Liver (tissue), 8 donors: ENCODE measurements at regions not wholly inside any gene's neighbourhood (a gene's known extent, or its start where the extent isn't known, plus 50 kb on each side); places are given as distances from the start of the nearest gene placed in this dataset.

Source experiments
- DNase-seq: peaks from one replicate; pipeline ENCODE4 v3.0.0-alpha.2; 2017; ENCODE audit warnings: low spot score
- H3K27ac ChIP-seq, 2 donors: one replicate each; pipeline ENCODE4 v1.7.0; 2013; ENCODE audit warnings: inconsistent platforms in 2 of 2, low read length in 2 of 2, control low read depth in 1 of 2, low read depth in 1 of 2, mild to moderate bottlenecking in 1 of 2
- H3K27me3 ChIP-seq, 4 donors: one replicate each; pipeline versions ENCODE4 v1.6.1 to v1.7.0; 2013; ENCODE audit warnings: low read length in 3 of 4, inconsistent platforms in 1 of 4, mild to moderate bottlenecking in 1 of 4, moderate library complexity in 1 of 4; ENCODE audit not compliant: control insufficient read depth in 4 of 4, insufficient read depth in 4 of 4
- H3K36me3 ChIP-seq, 4 donors: one replicate each; pipeline versions ENCODE4 v1.6.1 to v1.7.0; 2013; ENCODE audit warnings: low read length in 3 of 4, mild to moderate bottlenecking in 3 of 4, low read depth in 1 of 4, moderate library complexity in 1 of 4; ENCODE audit not compliant: control insufficient read depth in 4 of 4, insufficient read depth in 3 of 4
- H3K4me1 ChIP-seq, 4 donors: one replicate each; pipeline versions ENCODE4 v1.6.1 to v1.7.0; 2013; ENCODE audit warnings: low read length in 3 of 4, mild to moderate bottlenecking in 3 of 4, moderate library complexity in 1 of 4; ENCODE audit not compliant: control insufficient read depth in 4 of 4, insufficient read depth in 4 of 4
- H3K4me3 ChIP-seq, 3 donors: one replicate each; pipeline versions ENCODE4 v1.6.1 to v1.7.0; 2013; ENCODE audit warnings: low read length in 3 of 3, control low read depth in 1 of 3, low read depth in 1 of 3, mild to moderate bottlenecking in 1 of 3
- H3K9ac ChIP-seq, 2 donors: one replicate each; pipeline ENCODE4 v1.7.0; 2013; ENCODE audit warnings: low read length in 2 of 2, mild to moderate bottlenecking in 2 of 2, moderate library complexity in 2 of 2, control low read depth in 1 of 2, low read depth in 1 of 2
- H3K9me3 ChIP-seq, 4 donors: one replicate each; pipeline versions ENCODE4 v1.6.1 to v1.7.0; 2013; ENCODE audit warnings: low read length in 3 of 4; ENCODE audit not compliant: control insufficient read depth in 4 of 4
- EGR1 ChIP-seq, 2 donors: IDR thresholded peaks; 2 replicates each; pipeline ENCODE4 v1.6.1; 2016 to 2018; ENCODE audit warnings: antibody characterized with exemption in 2 of 2, low read depth in 2 of 2
- FOXA1 ChIP-seq: IDR thresholded peaks from 2 replicates; pipeline ENCODE4 v1.6.1; 2016; ENCODE audit warnings: antibody characterized with exemption
- FOXA2 ChIP-seq: IDR thresholded peaks from 2 replicates; pipeline ENCODE4 v1.6.1; 2016; ENCODE audit warnings: antibody characterized with exemption
- GABPA ChIP-seq, 2 donors: IDR thresholded peaks in 1 of 2; conservative IDR thresholded peaks in 1 of 2; 2 replicates each; pipeline ENCODE4 v1.6.1; 2016; ENCODE audit warnings: antibody characterized with exemption in 2 of 2, mild to moderate bottlenecking in 1 of 2, moderate library complexity in 1 of 2
- HNF4A ChIP-seq, 2 donors: conservative IDR thresholded peaks; 2 replicates each; pipeline ENCODE4 v1.6.1; 2016; ENCODE audit warnings: antibody characterized with exemption in 2 of 2, mild to moderate bottlenecking in 2 of 2
- HNF4G ChIP-seq: IDR thresholded peaks from 2 replicates; pipeline ENCODE4 v1.6.1; 2016; ENCODE audit warnings: antibody characterized with exemption
- JUND ChIP-seq, 2 donors: IDR thresholded peaks; 2 replicates each; pipeline ENCODE4 v1.6.1; 2016; ENCODE audit warnings: antibody characterized with exemption in 2 of 2
- NR2F2 ChIP-seq: IDR thresholded peaks from 2 replicates; pipeline ENCODE4 v1.6.1; 2016; ENCODE audit warnings: antibody characterized with exemption
- RAD21 ChIP-seq, 2 donors: IDR thresholded peaks; 2 replicates each; pipeline ENCODE4 v1.6.1; 2016; ENCODE audit warnings: antibody characterized with exemption in 2 of 2, mild to moderate bottlenecking in 2 of 2
- RXRA ChIP-seq, 2 donors: IDR thresholded peaks; 2 replicates each; pipeline ENCODE4 v1.6.1; 2017 to 2018; ENCODE audit warnings: antibody characterized with exemption in 2 of 2, mild to moderate bottlenecking in 1 of 2
- SP1 ChIP-seq: IDR thresholded peaks from 2 replicates; pipeline ENCODE4 v1.6.1; 2018; ENCODE audit warnings: antibody characterized with exemption, mild to moderate bottlenecking
- TAF1 ChIP-seq: conservative IDR thresholded peaks from 2 replicates; pipeline ENCODE4 v1.6.1; 2016; ENCODE audit warnings: antibody characterized with exemption, mild to moderate bottlenecking
- YY1 ChIP-seq: IDR thresholded peaks from 2 replicates; pipeline ENCODE4 v1.6.1; 2016; ENCODE audit warnings: antibody characterized with exemption, mild to moderate bottlenecking
- WGBS: extraction: QIAGEN DNeasy Blood & Tissue Kit; methylation state at CpG from one replicate; pipeline ENCODE4 v1.1.7; 2013; 5-methylcytosine and 5-hydroxymethylcytosine counted together
- TF ChIP-seq, protein P1 (sequence below): IDR thresholded peaks from 2 replicates; pipeline ENCODE4 v1.6.1; 2016; ENCODE audit warnings: antibody characterized with exemption
- TF ChIP-seq, protein P2 (sequence below): fragments of 150-350 bp; IDR thresholded peaks from 2 replicates; pipeline ENCODE4 v1.5.1; 2017; ENCODE audit warnings: improper control_type of control experiment, low read depth, low read length; ENCODE audit not compliant: missing input control
- TF ChIP-seq, protein P3 (sequence below): IDR thresholded peaks from 2 replicates; pipeline ENCODE4 v1.6.1; 2016; ENCODE audit warnings: antibody characterized with exemption
- TF ChIP-seq, protein P4 (sequence below): IDR thresholded peaks from 2 replicates; pipeline ENCODE4 v1.6.1; 2016; ENCODE audit warnings: antibody characterized with exemption, mild to moderate bottlenecking
- donor health status: healthy.
- donor health status: healthy.
- donor health status: healthy.
- donor health status: healthy.
- donor health status: healthy.

DNA sequence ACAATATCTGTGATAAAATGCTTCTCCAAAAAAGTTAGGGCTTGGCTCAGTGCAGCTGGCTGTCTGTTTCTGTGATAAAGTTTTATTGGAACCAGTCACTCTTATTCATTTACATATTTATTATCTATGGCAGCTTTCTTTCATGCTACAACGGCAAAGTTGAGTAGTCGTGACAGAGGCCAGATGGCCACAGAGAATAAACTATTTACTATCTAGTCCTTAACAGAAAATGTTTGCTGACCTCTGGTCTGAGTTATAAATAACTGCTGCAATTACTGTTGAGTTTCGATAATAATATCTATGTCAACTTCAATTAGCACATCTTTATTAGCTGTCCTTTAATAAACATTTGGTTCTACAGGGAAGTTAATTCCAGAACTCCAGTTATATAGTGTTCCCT is 180.2 kb upstream of the RUNX1 start:
- Histone ChIP-seq H3K4me1 (peaks cover 7 to 16% (median 14%) of the 10 kb centered on the region in 4 donors), H3K4me3 (no peak overlapping the region), H3K9ac (no peak overlapping the region), H3K27me3 (no peaks in the 10 kb centered on the region), H3K27ac (no peak overlapping the region), H3K36me3 (no peaks in the 10 kb centered on the region), H3K9me3 (no peaks in the 10 kb centered on the region)
- no peak for DNase-seq
- WGBS, result 79% methylated on average over 3 of the region's 3 CpGs
- TF ChIP-seq HNF4A (conservative IDR thresholded peaks at IDR 0.05), result no peak
- peak; percentile 65 for TF ChIP-seq NR2F2
- TF ChIP-seq RXRA (IDR thresholded peaks at IDR 0.05), result peak in 1 of 2 donors; percentile 8
- TF ChIP-seq YY1, result no peak
- no peak for TF ChIP-seq HNF4G
- TF ChIP-seq GABPA (IDR thresholded peaks at IDR 0.05 in 1 of 2, conservative IDR thresholded peaks at IDR 0.05 in 1 of 2), result no peak

DNA sequence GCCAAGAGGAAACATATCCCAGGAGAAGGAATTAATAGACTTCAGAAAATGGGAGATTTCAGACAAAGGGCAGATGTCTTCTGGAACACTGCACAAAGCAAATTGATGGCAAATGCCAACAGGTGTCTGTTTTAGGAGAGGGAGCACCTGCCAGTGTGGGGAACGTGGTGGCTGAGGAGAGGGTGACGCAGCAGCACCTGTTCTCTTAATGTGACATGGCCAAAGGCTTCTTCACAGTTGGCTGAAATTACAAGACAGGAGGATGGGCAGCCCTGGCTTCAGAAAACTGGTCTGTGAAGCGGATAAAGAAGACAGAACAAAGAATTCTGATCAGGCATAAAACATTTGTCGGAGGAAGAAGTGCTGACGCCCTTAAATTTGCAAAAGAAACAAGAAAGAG is 178.7 kb upstream of the RUNX1 start:
- no peak for DNase-seq
- Histone ChIP-seq H3K36me3 (no peaks in the 10 kb centered on the region), H3K9me3 (no peaks in the 10 kb centered on the region), H3K4me3 (no peak overlapping the region), H3K27ac (no peak overlapping the region), H3K4me1 (peaks cover 7 to 16% (median 14%) of the 10 kb centered on the region in 4 donors), H3K9ac (no peak overlapping the region), H3K27me3 (no peaks in the 10 kb centered on the region)
- WGBS, result 93% methylated on average over 5 of the region's 5 CpGs
- TF ChIP-seq, protein P1, sequence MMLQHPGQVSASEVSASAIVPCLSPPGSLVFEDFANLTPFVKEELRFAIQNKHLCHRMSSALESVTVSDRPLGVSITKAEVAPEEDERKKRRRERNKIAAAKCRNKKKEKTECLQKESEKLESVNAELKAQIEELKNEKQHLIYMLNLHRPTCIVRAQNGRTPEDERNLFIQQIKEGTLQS, result no peak
- no peak for TF ChIP-seq SP1
- no peak for TF ChIP-seq JUND (IDR thresholded peaks at IDR 0.05)
- no peak for TF ChIP-seq FOXA1
- TF ChIP-seq EGR1 (IDR thresholded peaks at IDR 0.05; ENCODE audit: low read depth in 2 of 2), result no peak
- TF ChIP-seq, protein P2, sequence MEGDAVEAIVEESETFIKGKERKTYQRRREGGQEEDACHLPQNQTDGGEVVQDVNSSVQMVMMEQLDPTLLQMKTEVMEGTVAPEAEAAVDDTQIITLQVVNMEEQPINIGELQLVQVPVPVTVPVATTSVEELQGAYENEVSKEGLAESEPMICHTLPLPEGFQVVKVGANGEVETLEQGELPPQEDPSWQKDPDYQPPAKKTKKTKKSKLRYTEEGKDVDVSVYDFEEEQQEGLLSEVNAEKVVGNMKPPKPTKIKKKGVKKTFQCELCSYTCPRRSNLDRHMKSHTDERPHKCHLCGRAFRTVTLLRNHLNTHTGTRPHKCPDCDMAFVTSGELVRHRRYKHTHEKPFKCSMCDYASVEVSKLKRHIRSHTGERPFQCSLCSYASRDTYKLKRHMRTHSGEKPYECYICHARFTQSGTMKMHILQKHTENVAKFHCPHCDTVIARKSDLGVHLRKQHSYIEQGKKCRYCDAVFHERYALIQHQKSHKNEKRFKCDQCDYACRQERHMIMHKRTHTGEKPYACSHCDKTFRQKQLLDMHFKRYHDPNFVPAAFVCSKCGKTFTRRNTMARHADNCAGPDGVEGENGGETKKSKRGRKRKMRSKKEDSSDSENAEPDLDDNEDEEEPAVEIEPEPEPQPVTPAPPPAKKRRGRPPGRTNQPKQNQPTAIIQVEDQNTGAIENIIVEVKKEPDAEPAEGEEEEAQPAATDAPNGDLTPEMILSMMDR, result no peak
- TF ChIP-seq, protein P3, sequence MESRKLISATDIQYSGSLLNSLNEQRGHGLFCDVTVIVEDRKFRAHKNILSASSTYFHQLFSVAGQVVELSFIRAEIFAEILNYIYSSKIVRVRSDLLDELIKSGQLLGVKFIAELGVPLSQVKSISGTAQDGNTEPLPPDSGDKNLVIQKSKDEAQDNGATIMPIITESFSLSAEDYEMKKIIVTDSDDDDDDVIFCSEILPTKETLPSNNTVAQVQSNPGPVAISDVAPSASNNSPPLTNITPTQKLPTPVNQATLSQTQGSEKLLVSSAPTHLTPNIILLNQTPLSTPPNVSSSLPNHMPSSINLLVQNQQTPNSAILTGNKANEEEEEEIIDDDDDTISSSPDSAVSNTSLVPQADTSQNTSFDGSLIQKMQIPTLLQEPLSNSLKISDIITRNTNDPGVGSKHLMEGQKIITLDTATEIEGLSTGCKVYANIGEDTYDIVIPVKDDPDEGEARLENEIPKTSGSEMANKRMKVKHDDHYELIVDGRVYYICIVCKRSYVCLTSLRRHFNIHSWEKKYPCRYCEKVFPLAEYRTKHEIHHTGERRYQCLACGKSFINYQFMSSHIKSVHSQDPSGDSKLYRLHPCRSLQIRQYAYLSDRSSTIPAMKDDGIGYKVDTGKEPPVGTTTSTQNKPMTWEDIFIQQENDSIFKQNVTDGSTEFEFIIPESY, result no peak
- TF ChIP-seq, protein P4, sequence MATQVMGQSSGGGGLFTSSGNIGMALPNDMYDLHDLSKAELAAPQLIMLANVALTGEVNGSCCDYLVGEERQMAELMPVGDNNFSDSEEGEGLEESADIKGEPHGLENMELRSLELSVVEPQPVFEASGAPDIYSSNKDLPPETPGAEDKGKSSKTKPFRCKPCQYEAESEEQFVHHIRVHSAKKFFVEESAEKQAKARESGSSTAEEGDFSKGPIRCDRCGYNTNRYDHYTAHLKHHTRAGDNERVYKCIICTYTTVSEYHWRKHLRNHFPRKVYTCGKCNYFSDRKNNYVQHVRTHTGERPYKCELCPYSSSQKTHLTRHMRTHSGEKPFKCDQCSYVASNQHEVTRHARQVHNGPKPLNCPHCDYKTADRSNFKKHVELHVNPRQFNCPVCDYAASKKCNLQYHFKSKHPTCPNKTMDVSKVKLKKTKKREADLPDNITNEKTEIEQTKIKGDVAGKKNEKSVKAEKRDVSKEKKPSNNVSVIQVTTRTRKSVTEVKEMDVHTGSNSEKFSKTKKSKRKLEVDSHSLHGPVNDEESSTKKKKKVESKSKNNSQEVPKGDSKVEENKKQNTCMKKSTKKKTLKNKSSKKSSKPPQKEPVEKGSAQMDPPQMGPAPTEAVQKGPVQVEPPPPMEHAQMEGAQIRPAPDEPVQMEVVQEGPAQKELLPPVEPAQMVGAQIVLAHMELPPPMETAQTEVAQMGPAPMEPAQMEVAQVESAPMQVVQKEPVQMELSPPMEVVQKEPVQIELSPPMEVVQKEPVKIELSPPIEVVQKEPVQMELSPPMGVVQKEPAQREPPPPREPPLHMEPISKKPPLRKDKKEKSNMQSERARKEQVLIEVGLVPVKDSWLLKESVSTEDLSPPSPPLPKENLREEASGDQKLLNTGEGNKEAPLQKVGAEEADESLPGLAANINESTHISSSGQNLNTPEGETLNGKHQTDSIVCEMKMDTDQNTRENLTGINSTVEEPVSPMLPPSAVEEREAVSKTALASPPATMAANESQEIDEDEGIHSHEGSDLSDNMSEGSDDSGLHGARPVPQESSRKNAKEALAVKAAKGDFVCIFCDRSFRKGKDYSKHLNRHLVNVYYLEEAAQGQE, result no peak
- TF ChIP-seq RXRA (IDR thresholded peaks at IDR 0.05), result no peak
- no peak for TF ChIP-seq NR2F2
- no peak for TF ChIP-seq GABPA (IDR thresholded peaks at IDR 0.05 in 1 of 2, conservative IDR thresholded peaks at IDR 0.05 in 1 of 2)
- TF ChIP-seq RAD21 (IDR thresholded peaks at IDR 0.05), result no peak
- TF ChIP-seq FOXA2, result no peak
- TF ChIP-seq TAF1, result no peak
- TF ChIP-seq HNF4G, result no peak
- TF ChIP-seq HNF4A (conservative IDR thresholded peaks at IDR 0.05), result no peak
